ES-I3 (cell line): ENCODE measurements at regions not wholly inside any gene's neighbourhood (a gene's known extent, or its start where the extent isn't known, plus 50 kb on each side); places are given as distances from the start of the nearest gene placed in this dataset.

Experiments used
- H3K36me3 ChIP-seq: 2 replicates; pipeline ENCODE4 v1.6.1; 2013; ENCODE audit warnings: mild to moderate bottlenecking, low read length, control low read depth, moderate library complexity; ENCODE audit not compliant: insufficient read depth
- H3K4me1 ChIP-seq: 2 replicates; pipeline ENCODE4 v1.6.1; 2013; ENCODE audit warnings: mild to moderate bottlenecking, control low read depth, low read length; ENCODE audit not compliant: insufficient read depth
- H3K9ac ChIP-seq: 2 replicates; pipeline ENCODE4 v1.6.1; 2013; ENCODE audit warnings: low read depth, mild to moderate bottlenecking, low read length, moderate library complexity
- H3K9me3 ChIP-seq: 2 replicates; pipeline ENCODE4 v1.6.1; 2013; ENCODE audit warnings: mild to moderate bottlenecking, low read length, moderate library complexity; ENCODE audit not compliant: control insufficient read depth, insufficient read depth

DNA sequence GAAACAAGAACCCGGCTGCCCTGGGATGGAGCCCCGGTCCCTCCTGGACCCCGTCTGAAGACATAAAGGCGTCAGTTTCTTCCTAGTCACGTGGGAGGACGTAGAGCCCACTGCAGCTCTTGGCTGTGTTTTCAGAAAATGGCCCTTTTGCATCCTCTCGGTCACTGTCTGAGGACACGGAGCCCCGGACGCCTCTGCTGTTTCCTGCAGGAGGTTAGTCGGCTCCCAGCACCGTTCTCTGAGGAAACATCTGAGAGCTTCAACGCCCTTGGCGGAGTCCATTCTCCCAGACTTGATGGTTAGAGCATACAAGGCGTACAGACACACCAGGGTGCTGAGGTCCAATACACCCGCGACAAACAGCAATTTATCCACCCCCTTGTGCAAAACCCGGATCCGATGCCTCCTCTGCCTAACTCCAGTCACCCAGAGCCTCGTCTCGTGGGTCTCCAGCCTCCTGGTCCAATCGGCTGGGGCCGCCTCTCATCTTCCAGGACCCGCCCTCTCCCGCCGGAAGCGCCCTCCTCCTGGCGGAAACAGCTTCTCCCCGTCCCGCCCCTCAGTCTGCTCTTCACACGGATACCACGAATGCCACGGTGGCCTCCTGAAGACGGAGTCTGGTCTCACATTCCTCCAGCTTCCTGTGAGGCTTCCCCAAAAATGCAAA is 119.4 kb downstream of the TMEM18 start:
- no peak overlapping the region for H3K9ac ChIP-seq
- H3K36me3 ChIP-seq: no peaks in the 10 kb centered on the region
- no peaks in the 10 kb centered on the region for H3K4me1 ChIP-seq
- H3K9me3 ChIP-seq: no peaks in the 10 kb centered on the region

DNA sequence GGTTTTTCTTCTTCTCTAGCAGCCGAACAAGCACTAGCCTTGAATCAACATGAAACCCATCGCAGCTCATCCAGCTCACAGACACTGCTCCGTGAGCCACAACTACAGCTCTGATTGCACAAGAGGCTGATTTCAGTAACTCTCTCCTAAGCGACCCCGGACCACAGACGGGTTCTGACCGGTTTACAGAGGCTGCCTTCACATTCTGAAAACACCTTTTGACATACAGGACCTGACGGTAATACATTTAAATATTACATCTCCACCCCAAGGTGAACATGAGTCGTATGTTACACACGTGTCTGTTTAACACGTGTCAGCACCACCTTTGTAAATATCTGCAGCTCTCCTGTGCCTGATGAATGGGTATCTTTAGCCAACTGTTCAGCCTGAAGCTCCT is 120.7 kb downstream of the TMEM18 start:
- no peaks in the 10 kb centered on the region for H3K4me1 ChIP-seq
- no peaks in the 10 kb centered on the region for H3K36me3 ChIP-seq
- H3K9ac ChIP-seq: no peak overlapping the region
- H3K9me3 ChIP-seq: no peaks in the 10 kb centered on the region

DNA sequence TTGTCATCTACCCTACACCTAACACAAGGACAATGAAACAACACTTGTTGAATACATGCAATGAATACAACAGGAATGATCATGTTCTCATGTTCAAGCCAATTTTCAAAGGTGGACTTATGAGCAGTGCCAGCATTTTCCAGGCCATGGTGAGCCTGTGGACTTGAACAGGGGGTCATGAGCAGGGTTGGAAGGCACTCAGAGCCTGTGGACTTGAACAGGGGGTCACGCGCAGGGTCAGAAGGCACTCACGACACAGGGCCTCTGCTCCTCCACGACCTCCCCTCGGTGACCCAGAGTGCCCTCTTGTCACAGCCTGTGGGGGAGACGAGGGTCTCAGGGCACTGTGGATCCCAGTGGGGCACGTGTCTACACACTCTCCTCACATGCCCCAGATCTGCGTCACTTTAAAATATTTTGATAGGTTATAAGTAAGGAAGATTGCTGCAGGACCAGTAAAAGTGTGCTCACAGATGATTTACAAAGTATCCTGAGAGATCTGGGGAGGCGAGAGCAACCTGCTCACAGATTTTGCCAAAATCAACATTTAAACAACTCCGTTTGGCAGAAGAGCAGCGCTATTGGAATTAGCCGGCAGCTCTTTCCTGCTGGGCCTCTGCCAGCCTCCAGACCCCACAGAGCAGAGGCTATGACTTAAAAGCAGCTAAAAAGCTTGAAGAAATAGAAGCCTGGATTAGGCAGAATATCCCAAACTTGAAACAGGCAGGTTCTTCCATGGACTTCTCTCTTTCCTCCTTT is 121.9 kb downstream of the TMEM18 start:
- Histone ChIP-seq H3K36me3 (no peaks in the 10 kb centered on the region), H3K4me1 (no peaks in the 10 kb centered on the region), H3K9ac (no peak overlapping the region), H3K9me3 (no peaks in the 10 kb centered on the region)

DNA sequence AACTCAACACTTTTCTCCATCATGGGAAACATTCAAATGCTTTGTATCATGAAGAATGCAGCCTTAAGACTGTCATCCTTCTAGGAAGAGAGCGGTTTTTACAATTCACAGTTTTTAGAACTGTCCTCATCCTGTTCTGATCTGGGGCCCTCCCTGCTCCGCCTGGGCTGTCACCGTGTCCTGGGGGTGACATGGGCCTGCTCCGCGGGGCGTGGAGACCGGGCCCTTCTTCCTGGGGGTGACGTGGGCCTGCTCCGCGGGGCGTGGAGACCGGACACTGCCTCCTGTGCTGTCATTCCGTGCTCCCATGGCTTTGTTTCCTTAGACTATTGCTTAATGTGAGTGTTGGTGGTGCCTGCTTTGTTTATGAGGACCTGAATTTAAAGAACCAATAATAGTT is 122.8 kb downstream of the TMEM18 start:
- Histone ChIP-seq H3K4me1 (no peaks in the 10 kb centered on the region), H3K9me3 (no peaks in the 10 kb centered on the region), H3K36me3 (no peaks in the 10 kb centered on the region), H3K9ac (no peak overlapping the region)

DNA sequence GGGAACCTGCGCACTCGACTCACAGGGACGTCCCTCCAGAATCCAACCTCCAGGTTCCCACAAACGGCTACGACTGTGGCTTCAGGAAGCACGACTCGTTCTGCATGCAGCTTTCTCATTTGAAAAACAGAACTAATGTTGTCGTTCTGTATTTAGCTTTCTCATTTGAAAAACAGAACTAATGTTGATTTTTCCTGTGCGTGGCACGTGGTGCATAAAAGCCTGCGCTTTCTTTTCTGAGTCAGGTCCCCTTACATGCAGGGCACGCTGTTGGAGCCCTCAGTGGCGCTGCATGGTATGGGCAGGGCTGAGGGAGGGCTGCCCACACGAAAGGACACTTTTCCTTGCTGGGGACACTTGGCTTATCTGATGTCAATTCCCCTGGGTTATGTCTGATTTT is 124.3 kb downstream of the TMEM18 start:
- Histone ChIP-seq H3K36me3 (no peaks in the 10 kb centered on the region), H3K9ac (no peak overlapping the region), H3K9me3 (no peaks in the 10 kb centered on the region), H3K4me1 (no peaks in the 10 kb centered on the region)

DNA sequence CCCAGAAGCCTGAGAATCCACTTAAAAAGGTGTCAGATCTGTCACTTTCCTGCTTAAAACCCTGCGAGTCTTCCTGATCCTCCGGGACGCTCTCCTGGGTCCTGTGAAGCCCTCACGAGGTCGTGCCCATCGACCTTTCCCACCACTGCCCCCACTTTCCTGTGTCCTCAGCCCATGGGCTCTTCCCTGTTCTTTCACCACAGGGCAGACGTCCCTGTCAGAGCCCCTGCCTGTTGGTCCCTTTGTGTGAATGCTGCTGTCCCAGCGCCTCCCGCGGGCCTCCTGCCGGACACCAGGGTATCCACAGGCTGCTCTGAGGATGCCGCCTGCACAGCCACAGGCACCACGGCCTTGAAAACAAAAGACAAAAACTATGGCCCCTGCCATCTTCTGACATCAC is 125.6 kb downstream of the TMEM18 start:
- Histone ChIP-seq H3K9ac (no peak overlapping the region), H3K4me1 (no peaks in the 10 kb centered on the region), H3K9me3 (no peaks in the 10 kb centered on the region), H3K36me3 (no peaks in the 10 kb centered on the region)

DNA sequence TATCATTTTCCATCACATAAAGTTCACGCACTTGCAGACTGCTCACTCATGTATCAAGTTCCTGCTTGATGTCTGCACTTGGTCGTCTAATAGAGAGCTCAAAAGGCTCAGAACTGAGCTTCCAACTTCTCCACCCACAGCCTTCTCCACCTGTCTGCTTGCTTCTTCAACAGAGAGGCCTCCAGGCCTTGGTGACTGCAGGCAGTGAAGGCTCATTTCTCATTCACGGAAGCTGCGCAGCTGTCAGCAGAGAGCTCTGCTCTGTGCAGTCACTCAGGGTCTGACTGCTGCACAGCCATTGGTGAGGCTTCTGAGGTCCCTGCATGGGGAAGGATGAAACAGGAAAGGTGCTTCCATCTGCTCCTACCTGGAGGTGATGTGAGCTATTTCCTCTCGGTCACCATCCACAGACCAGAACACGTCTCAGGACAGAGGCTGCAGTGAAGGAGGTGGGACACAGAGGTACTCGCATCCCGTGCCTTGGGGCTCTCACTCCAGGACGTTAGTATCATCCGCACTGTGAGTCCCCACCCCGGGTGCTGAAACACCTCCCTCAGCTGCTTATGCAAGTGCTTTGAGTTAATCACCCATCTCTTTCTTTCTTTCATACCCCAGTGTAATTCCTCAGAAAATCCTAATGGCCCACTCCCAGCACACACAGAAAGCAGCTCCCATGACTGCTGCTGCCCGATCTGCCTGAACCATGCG is 126.2 kb downstream of the TMEM18 start:
- Histone ChIP-seq H3K9ac (no peak overlapping the region), H3K4me1 (no peaks in the 10 kb centered on the region), H3K9me3 (no peaks in the 10 kb centered on the region), H3K36me3 (no peaks in the 10 kb centered on the region)

DNA sequence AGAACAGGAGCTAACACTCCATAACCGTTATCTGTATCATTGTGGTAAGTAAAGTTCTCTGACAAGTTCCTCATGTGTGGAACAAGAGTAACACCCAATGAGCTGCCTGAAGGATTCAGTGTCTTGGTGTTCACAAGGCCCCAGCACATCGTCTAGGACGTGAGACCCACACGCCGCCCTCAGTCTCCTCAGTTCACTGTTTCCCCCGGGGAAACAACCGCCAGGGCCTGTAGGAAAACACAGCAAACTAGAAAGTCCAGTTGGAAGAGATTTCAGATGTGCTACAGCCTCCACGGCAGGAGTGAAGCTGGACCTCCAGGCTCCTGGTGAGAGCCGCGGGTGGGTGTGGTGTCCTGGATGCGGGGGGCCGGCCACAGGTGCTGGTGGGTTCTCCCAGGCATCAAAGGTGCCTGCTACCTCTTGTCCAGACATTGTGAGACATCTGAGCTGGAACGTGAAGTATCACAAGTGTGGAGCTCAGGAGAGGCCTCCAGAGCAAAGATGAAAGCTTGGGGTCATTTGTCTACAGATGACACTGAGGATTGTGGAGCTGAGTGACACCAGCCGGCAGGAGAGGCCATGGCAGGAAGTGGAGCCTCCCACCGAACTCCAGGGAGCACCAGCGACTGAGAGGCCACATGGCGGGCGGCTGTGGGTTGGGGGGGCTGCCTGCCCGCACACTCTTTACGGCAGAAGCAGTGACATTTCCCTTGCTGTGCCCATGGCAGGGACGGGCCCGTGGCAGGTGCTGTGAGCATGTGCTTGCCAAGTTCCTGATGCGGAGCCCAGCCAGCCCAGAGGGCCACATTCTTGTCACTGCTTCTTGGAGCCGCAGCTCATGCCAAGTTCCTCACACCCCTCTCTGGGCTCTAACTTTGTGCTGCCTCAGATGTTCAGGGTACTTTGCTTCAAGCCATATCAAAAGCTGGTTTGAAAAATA is 131.2 kb downstream of the TMEM18 start:
- no peaks in the 10 kb centered on the region for H3K9me3 ChIP-seq
- no peaks in the 10 kb centered on the region for H3K4me1 ChIP-seq
- H3K36me3 ChIP-seq: no peaks in the 10 kb centered on the region
- no peak overlapping the region for H3K9ac ChIP-seq

DNA sequence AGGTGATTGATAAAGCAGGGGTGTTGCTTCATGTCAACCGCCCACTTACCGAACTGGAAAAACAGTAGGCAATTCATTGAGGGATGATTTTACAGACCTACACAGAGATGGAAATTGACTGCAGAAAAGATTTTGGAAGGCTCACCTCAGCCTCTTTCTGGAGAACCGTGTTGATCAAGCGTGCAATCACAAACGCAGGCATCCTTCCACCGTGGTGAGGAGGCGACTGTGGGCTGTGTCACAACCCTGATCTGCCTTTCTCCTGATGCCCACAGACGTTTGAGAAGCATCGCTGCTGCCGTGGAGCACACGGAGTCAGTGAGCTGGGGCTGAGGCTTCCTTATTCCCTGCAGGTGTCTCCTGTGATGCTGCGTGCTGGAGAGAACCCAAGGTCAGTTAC is 132.0 kb downstream of the TMEM18 start:
- no peaks in the 10 kb centered on the region for H3K9me3 ChIP-seq
- no peaks in the 10 kb centered on the region for H3K4me1 ChIP-seq
- no peak overlapping the region for H3K9ac ChIP-seq
- no peaks in the 10 kb centered on the region for H3K36me3 ChIP-seq

DNA sequence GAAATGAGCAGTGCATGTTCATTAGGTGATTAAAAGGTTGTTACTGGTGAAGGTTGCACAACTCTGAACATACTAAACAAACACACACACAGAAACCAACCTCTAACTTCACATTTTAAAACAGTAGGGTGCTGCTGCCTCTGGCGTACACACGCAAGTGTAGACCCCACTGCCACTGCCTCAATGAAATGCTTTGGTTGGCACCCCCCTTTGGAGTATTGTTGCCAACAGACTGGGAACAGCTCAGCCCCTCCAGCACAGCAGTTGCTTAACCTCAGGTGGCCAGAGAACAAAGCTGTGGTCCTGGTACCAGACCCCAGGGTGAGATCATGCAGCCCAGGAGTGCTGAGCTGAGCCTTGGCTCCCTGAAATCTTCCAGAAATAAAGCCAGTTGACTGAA is 138.6 kb downstream of the TMEM18 start:
- no peak overlapping the region for H3K9ac ChIP-seq
- no peaks in the 10 kb centered on the region for H3K9me3 ChIP-seq
- H3K4me1 ChIP-seq: no peaks in the 10 kb centered on the region
- no peaks in the 10 kb centered on the region for H3K36me3 ChIP-seq

DNA sequence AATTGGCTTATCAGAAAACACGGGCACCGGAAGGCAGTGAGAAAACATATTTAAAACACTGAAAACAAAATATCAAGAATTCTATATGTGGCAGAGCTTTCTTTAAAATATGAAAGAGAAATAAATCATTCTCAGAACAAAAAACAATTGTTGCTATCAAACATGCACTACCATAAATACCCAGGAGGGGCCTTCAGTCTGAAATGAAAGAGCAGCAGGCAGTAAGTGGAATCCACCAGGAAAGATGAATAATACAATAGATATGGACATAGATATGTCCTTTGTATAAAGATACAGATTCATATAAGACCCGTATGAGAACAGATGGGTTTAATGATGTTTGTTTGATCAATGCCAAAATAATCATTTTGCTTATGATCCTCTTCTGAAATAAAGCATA is 142.0 kb downstream of the TMEM18 start:
- H3K36me3 ChIP-seq: no peaks in the 10 kb centered on the region
- H3K9ac ChIP-seq: no peak overlapping the region
- H3K9me3 ChIP-seq: no peaks in the 10 kb centered on the region; the same call in 1 of the 2 replicates
- H3K4me1 ChIP-seq: no peaks in the 10 kb centered on the region

DNA sequence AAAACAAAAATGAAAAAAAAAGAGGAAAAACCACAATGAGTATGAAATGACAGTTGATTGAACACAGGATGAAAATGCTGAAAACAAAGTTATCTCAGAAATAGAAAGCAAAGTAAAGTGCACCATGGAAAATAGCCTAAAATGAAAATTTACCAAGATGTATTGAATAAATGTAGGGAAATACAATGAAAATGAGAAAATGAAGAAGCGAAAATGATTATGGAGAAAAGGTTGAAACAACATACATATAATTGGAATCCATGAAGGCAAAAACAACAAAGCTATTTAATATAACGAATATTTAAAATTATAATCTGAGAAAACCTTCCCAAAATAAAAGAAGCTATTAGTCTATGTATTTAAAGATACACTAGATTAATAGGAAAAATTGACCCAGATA is 147.4 kb downstream of the TMEM18 start:
- Histone ChIP-seq H3K4me1 (no peaks in the 10 kb centered on the region), H3K36me3 (no peaks in the 10 kb centered on the region), H3K9me3 (no peaks in the 10 kb centered on the region; the same call in 1 of the 2 replicates), H3K9ac (no peak overlapping the region)

DNA sequence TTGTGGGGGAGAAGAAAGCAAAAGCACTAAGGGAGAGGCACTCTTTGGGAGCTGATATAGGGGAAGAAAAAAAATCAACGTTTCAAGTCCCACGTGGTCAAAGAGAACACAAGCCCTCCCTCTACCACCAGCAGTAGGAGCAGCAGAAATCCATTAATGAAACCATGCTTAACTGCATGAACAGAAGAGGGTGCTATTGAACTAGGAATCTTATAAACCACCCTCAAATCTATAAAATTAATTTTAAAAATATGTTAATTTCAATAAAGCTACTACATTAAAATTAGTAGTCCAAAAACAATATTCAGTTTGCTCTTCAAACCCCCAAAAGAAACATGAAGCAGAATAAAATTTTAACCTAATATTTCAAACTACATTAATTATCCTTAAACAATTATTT is 147.8 kb downstream of the TMEM18 start:
- H3K9me3 ChIP-seq: no peaks in the 10 kb centered on the region; the same call in 1 of the 2 replicates
- no peaks in the 10 kb centered on the region for H3K36me3 ChIP-seq
- H3K4me1 ChIP-seq: no peaks in the 10 kb centered on the region
- no peak overlapping the region for H3K9ac ChIP-seq

DNA sequence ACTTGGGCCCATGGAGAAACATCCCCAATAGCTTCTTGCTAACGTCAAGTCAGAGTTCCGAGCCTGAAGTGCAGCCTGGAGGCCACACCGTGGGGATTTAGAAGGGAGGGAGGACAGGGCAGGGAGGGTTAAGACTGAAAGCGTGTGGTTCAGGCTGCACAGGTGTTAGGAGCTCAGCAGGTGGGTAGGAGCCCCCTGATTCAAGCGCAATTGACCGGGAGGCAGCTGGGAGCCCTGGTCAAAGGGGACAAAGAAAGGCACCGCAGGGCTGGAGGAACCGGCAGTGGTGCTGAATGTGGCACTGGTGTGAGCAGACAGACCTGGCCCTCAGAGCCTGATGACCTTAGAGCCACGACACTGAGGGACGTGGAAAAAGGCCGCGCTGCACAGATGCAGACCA is 149.6 kb downstream of the TMEM18 start:
- Histone ChIP-seq H3K9me3 (no peaks in the 10 kb centered on the region; the same call in 1 of the 2 replicates), H3K4me1 (no peaks in the 10 kb centered on the region), H3K36me3 (no peaks in the 10 kb centered on the region), H3K9ac (no peak overlapping the region)
